Neural progenitor cell (in vitro differentiated cells): ENCODE measurements at regions not wholly inside any gene's neighbourhood (a gene's known extent, or its start where the extent isn't known, plus 50 kb on each side); places are given as distances from the start of the nearest gene placed in this dataset.

Source experiments
- DNase-seq: peaks from one replicate; pipeline ENCODE4 v3.0.0-alpha.2; 2016; ENCODE audit warnings: low spot score
- H2AFZ ChIP-seq: fragments of 200-600 bp; sonication (generic); replicated peaks from 2 replicates; pipeline ENCODE4 v1.6.1; 2016; ENCODE audit warnings: antibody characterized with exemption
- H3F3A ChIP-seq: fragments of 200-600 bp; sonication (generic); 2 replicates; pipeline ENCODE4 v1.6.1; 2016; ENCODE audit warnings: antibody characterized with exemption, low read depth
- H3K27ac ChIP-seq: fragments of 200-600 bp; sonication (generic); 2 replicates; pipeline ENCODE4 v1.5.1; 2016; ENCODE audit warnings: mild to moderate bottlenecking
- H3K27me3 ChIP-seq: fragments of 200-600 bp; sonication (generic); 2 replicates; pipeline ENCODE4 v1.6.1; 2016; ENCODE audit warnings: mild to moderate bottlenecking, moderate library complexity
- H3K36me3 ChIP-seq: fragments of 200-600 bp; sonication (generic); 2 replicates; pipeline ENCODE4 v1.5.1; 2016
- H3K4me1 ChIP-seq: fragments of 200-600 bp; sonication (generic); 2 replicates; pipeline ENCODE4 v1.6.1; 2016; ENCODE audit warnings: mixed run types
- H3K4me2 ChIP-seq: fragments of 200-600 bp; sonication (generic); 2 replicates; pipeline ENCODE4 v1.6.1; 2016
- H3K4me3 ChIP-seq: fragments of 200-600 bp; sonication (generic); 2 replicates; pipeline ENCODE4 v1.5.1; 2016
- H3K79me2 ChIP-seq: fragments of 200-600 bp; sonication (generic); 2 replicates; pipeline ENCODE4 v1.6.1; 2016; ENCODE audit warnings: low read depth
- H3K9ac ChIP-seq: fragments of 200-600 bp; sonication (generic); 2 replicates; pipeline ENCODE4 v1.6.1; 2016
- H3K9me3 ChIP-seq: fragments of 200-600 bp; sonication (generic); 2 replicates; pipeline ENCODE4 v1.5.1; 2016; ENCODE audit warnings: low read depth
- H4K20me1 ChIP-seq: fragments of 200-600 bp; sonication (generic); 2 replicates; pipeline ENCODE4 v1.6.1; 2016; ENCODE audit warnings: low read depth
- H3K27ac Mint-ChIP-seq: 3 replicates; pipeline ENCODE4 v1.8.0; 2021; ENCODE audit warnings: mixed read lengths
- H3K27me3 Mint-ChIP-seq: 2 replicates; pipeline ENCODE4 v1.8.0; 2022; ENCODE audit warnings: low read depth, mild to moderate bottlenecking, inconsistent platforms, moderate library complexity, mixed read lengths; ENCODE audit not compliant: insufficient read depth
- H3K36me3 Mint-ChIP-seq: 3 replicates; pipeline ENCODE4 v1.8.0; 2021; ENCODE audit warnings: mixed read lengths
- H3K4me1 Mint-ChIP-seq: 3 replicates; pipeline ENCODE4 v1.8.0; 2021; ENCODE audit warnings: mixed read lengths
- H3K4me3 Mint-ChIP-seq: 3 replicates; pipeline ENCODE4 v1.8.0; 2021; ENCODE audit warnings: mild to moderate bottlenecking, moderate library complexity, mixed read lengths
- H3K9me3 Mint-ChIP-seq: 3 replicates; pipeline ENCODE4 v1.8.0; 2020; ENCODE audit warnings: mixed read lengths
- EZH2 ChIP-seq: fragments of 200-600 bp; sonication (generic); IDR thresholded peaks from 2 replicates; pipeline ENCODE4 v1.6.1; 2017; ENCODE audit warnings: antibody characterized with exemption, mild to moderate bottlenecking, moderate library complexity
- EZH2phosphoT487 ChIP-seq: fragments of 200-600 bp; sonication (generic); IDR thresholded peaks from 2 replicates; pipeline ENCODE4 v1.6.1; 2017; ENCODE audit warnings: antibody characterized with exemption
- TF ChIP-seq, protein P1 (sequence below): fragments of 200-600 bp; sonication (generic); IDR thresholded peaks from 2 replicates; pipeline ENCODE4 v1.5.1; 2017; ENCODE audit warnings: antibody characterized with exemption, mild to moderate bottlenecking

- Histone ChIP-seq H4K20me1 (no peaks in the 10 kb centered on the region), H3K4me3 (no peak overlapping the region), H3K9ac (no peak overlapping the region), H3K27me3 (no peaks in the 10 kb centered on the region), H3K36me3 (no peaks in the 10 kb centered on the region), H3K4me2 (no peak overlapping the region), H2AFZ (no peak overlapping the region), H3K9me3 (no peaks in the 10 kb centered on the region), H3K79me2 (no peaks in the 10 kb centered on the region), H3K27ac (no peak overlapping the region), H3F3A (peaks cover 9% of the 10 kb centered on the region), H3K4me1 (peaks cover 37% of the 10 kb centered on the region)
- Mint-ChIP-seq H3K36me3 (no peaks in the 10 kb centered on the region), H3K27me3 (peaks cover 12% of the 10 kb centered on the region), H3K27ac (no peak overlapping the region), H3K9me3 (peaks cover 5% of the 10 kb centered on the region), H3K4me1 (peaks cover 46% of the 10 kb centered on the region), H3K4me3 (no peak overlapping the region)
- DNase-seq: peak; percentile 47
- TF ChIP-seq, protein P1, sequence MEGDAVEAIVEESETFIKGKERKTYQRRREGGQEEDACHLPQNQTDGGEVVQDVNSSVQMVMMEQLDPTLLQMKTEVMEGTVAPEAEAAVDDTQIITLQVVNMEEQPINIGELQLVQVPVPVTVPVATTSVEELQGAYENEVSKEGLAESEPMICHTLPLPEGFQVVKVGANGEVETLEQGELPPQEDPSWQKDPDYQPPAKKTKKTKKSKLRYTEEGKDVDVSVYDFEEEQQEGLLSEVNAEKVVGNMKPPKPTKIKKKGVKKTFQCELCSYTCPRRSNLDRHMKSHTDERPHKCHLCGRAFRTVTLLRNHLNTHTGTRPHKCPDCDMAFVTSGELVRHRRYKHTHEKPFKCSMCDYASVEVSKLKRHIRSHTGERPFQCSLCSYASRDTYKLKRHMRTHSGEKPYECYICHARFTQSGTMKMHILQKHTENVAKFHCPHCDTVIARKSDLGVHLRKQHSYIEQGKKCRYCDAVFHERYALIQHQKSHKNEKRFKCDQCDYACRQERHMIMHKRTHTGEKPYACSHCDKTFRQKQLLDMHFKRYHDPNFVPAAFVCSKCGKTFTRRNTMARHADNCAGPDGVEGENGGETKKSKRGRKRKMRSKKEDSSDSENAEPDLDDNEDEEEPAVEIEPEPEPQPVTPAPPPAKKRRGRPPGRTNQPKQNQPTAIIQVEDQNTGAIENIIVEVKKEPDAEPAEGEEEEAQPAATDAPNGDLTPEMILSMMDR: peak; percentile 6
- no peak for TF ChIP-seq EZH2phosphoT487
Observed at GRCh38 chr2:15808204-15808910, 132.0 kb upstream of the MYCN start.

GRCh38 chr2:15808944-15809343 is 131.4 kb upstream of the MYCN start:
- Mint-ChIP-seq H3K4me3 (no peak overlapping the region), H3K27me3 (peaks cover 10% of the 10 kb centered on the region), H3K9me3 (peaks cover 5% of the 10 kb centered on the region), H3K36me3 (no peaks in the 10 kb centered on the region), H3K27ac (peak overlapping the region; percentile 62), H3K4me1 (peaks cover 48% of the 10 kb centered on the region)
- Histone ChIP-seq H3K4me1 (peaks cover 40% of the 10 kb centered on the region), H3K9me3 (no peaks in the 10 kb centered on the region), H3F3A (peaks cover 9% of the 10 kb centered on the region), H3K9ac (no peak overlapping the region), H3K79me2 (no peaks in the 10 kb centered on the region), H3K4me2 (no peak overlapping the region), H3K27me3 (no peaks in the 10 kb centered on the region), H3K4me3 (no peak overlapping the region), H4K20me1 (no peaks in the 10 kb centered on the region), H3K27ac (no peak overlapping the region), H2AFZ (no peak overlapping the region), H3K36me3 (no peaks in the 10 kb centered on the region)
- peak; percentile 33 for DNase-seq
- TF ChIP-seq EZH2: no peak
- TF ChIP-seq, protein P1: no peak
- no peak for TF ChIP-seq EZH2phosphoT487

DNA sequence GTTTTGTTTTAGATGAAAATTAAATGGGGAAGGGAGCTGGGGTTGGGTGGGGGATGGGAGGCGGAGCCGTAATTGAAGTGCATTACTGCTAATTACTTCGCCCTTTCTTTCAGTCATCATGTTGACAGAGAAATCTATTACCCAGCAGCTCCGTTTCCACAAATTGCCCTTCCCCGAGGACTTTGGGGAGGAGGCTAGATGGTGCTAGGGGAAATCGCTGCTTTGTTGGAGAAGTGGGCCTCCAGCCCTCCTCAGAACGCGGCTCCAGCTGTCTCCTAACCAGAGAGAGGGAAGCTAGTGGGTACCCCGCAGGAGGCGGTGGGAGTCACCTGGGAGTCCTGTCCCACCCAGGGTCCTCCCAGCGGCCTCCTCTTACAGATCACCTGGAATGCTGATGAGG is 130.9 kb upstream of the MYCN start:
- Histone ChIP-seq H3K36me3 (no peaks in the 10 kb centered on the region), H3K9ac (no peak overlapping the region), H4K20me1 (no peaks in the 10 kb centered on the region), H2AFZ (no peak overlapping the region), H3F3A (peaks cover 9% of the 10 kb centered on the region), H3K27me3 (no peaks in the 10 kb centered on the region), H3K79me2 (no peaks in the 10 kb centered on the region), H3K4me1 (peaks cover 42% of the 10 kb centered on the region), H3K27ac (no peak overlapping the region), H3K4me2 (no peak overlapping the region), H3K9me3 (no peaks in the 10 kb centered on the region), H3K4me3 (no peak overlapping the region)
- Mint-ChIP-seq H3K27me3 (peaks cover 10% of the 10 kb centered on the region), H3K36me3 (no peaks in the 10 kb centered on the region), H3K4me1 (peaks cover 53% of the 10 kb centered on the region), H3K27ac (no peak overlapping the region), H3K4me3 (no peak overlapping the region), H3K9me3 (peaks cover 5% of the 10 kb centered on the region)
- no peak for DNase-seq
- TF ChIP-seq, protein P1: no peak
- no peak for TF ChIP-seq EZH2phosphoT487
- no peak for TF ChIP-seq EZH2
